GM18909 (cell line): ENCODE measurements at regions not wholly inside any gene's neighbourhood (a gene's known extent, or its start where the extent isn't known, plus 50 kb on each side); places are given as distances from the start of the nearest gene placed in this dataset.
"Not testable (repeated sequence)": the region's sequence is repeated elsewhere in the genome, so short reads cannot be mapped to it uniquely, and the experiment has no call there.

ENCODE experiments used
- ATAC-seq: cut with Tn5 transposase; IDR thresholded peaks from one replicate; pipeline ENCODE4 v1.9.1; 2021; ENCODE audit warnings: mild to moderate bottlenecking; ENCODE audit not compliant: unreplicated experiment, poor library complexity

DNA sequence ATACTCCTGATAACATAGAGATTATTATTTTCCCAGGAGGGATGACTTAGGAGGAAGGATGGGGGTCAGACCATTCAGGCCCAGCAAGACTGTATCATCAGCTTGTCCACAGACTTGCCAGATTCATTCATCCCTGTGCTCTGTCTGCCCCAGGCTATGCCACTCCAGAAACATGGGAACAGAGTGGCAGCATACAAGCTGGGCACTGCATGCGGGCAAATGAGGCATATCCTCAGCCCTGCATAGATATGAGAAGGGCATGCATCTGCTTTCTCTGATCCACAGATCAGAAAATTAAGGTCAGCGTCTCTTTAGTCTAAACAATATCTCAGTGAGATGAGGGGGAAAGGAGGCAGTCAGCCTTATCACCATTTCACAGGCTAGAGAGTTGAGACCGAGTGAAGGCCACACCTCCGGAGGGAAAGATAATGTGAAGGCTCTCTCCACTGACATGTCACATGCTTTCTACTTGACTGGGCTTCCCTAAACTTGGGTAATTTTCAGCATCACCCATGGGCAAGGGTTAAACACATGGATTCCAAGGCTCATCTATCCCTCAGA, 140.5 kb downstream of the TFAP2B start:
- no peak for ATAC-seq

GRCh38 chr6:50961611-50962010, 142.9 kb downstream of the TFAP2B start:
- ATAC-seq, result no peak

DNA sequence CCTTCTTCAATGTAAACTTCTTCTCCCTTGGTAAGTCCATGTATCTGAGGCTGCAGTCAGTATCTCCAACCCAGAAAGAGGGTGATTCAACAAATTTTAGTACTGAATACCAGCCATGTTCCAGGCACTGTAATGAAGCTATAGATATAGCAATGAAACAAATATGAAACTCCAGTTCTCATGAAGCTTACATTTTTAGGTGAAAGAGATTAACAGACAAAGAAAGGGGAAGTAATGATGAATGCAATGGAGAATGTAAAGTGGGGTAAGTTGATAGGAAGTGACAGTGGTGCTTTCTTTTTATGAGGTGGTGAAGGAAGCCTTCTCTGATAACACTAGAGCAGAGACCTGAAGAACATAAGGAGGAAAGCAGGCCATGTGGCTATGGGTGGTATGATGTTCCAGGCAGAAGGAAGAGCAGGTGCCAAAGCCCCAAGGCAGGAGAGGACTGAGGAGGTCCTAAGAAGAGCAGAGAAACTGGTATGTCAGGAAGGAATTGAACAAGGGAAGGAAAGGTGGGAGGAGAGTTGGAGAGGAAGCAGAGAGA, 143.6 kb downstream of the TFAP2B start:
- no peak for ATAC-seq

DNA sequence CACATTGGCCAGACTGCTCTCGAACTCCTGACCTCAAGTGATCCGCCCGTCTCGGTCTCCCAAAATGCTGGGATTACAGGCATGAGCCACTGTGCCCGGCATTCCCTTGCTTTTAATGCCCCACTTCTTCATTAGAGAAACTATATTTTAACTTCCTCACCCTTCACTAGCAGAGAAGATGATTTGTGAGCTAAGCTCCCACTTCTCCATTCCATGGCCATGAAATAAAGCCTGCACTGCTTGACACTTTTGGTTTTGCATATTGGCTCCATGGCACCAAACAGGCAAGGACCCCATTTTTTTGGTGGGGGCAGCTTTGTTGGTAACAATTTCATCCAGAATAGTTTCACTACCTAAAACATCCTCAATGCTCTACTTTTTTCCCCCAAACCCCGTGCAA, 145.3 kb downstream of the TFAP2B start:
- ATAC-seq, result no peak

GRCh38 chr6:50965495-50965894, 146.8 kb downstream of the TFAP2B start:
- no peak for ATAC-seq

DNA sequence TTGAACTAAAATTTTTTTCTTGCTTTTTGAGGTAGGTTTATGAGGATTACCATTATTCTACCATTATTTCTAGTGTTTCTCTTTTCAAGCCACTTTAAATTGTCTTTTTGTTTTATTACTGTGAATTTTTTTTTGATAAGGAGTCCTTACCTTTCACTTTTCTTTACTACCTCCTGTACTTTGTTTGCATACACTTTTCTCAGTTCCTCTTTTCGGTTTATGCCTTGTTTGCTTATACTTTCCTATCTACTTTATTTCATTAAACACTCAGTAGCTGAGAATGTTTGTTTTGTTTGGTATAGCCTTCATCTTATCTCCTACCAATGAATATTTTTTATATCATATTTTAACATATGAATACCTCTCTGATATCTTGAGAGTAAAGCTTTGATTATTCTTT, 147.9 kb downstream of the TFAP2B start:
- ATAC-seq, result peak; percentile 91

GRCh38 chr6:50966986-50967385, 148.3 kb downstream of the TFAP2B start:
- peak; percentile 69 for ATAC-seq

DNA sequence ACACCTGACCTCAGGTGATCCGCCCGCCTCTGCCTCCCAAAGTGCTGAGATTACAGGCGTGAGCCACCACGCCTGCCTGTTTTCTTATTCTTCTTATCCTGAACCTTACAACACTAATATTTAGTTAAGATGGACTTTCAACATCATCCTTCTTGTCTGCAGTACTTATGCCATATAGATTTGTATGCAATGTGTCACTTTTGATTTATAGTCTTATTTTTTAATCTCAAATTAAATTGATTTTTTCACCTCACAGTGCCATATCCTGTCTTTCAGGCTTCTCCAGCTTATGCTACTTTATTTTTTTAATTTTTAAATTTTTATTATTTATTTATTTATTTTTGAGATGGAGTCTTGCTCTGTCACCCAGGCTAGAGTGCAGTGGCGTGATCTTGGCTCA, 149.6 kb downstream of the TFAP2B start:
- ATAC-seq, result not testable (repeated sequence)

DNA sequence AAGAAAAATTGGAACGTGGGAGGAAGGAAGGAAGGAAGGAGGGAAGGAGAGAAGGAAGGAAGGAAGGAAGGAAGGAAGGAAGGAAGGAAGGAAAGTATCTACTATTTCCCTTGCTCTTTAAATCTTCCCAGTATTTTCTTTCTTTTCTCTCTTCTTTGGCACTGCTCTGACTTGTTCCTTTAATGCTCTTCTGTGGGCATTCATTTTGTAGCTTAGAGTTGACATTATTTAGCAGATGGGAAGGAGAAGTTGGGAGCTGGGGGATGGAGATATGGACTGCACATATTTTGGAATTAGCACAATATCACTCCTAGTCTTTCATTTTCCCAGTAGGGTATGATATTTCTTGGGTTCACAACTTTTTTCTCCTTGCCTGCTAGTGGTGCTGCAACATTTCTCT, 152.2 kb downstream of the TFAP2B start:
- ATAC-seq, result no peak

GRCh38 chr6:50973464-50973863, 154.8 kb downstream of the TFAP2B start:
- no peak for ATAC-seq

DNA sequence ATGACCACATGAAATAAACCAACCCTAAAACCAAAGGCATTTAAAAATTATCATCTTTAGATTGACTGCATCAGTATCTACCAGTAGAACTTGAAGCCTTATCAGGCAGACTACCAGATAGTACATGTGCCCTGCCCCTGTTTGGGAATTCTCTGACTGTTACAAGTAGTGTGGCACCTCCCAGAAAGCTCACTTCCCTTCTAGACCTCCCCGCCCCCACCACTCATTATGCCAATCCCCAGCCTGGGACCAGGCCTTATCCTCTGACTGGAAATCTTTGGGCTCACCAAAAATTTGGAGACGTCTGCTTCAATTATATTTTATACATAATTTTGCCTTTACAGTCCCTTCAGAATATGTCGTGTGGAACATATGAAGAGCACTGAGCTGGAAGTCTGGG, 155.6 kb downstream of the TFAP2B start:
- ATAC-seq, result no peak

GRCh38 chr6:50975216-50975615, 156.5 kb downstream of the TFAP2B start:
- no peak for ATAC-seq

DNA sequence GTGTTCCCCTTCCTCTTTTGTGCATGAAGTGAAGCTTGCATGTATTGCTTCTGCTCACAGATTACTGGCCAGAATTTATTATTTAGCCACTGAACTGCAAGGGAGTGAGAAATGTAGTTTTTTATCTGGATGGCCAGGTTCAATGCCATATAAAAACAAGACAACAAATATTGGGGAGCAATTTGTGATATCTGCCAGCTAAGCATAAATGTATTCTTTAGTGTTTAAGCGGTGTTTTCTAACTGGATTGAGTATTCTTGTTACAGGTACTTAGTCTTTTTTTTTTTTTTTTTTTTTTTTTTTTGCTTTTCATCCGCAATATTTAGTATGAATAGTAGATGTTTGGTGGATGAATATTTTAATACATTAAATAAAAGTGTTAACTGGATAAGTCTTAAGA, 158.2 kb downstream of the TFAP2B start:
- no peak for ATAC-seq

DNA sequence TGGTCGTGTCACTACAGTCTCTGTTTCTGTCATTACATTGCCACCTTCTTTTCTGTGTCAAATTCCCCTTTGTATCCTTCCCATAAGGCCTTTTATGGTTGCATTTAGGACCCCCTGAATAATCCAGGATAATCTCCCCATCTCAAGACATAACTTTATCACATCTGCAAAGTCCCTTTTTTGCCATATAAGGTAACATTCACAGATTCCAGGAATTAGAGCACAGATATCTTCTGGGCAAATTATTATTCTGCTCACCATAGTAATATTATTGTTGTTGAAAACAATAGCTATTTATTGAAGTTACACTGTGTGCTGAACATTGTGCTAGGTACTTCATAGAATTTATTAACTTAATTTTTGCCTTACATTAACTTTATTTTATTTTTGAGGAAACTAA, 159.1 kb downstream of the TFAP2B start:
- no peak for ATAC-seq

GRCh38 chr6:50978380-50979170, 159.9 kb downstream of the TFAP2B start:
- no peak for ATAC-seq

DNA sequence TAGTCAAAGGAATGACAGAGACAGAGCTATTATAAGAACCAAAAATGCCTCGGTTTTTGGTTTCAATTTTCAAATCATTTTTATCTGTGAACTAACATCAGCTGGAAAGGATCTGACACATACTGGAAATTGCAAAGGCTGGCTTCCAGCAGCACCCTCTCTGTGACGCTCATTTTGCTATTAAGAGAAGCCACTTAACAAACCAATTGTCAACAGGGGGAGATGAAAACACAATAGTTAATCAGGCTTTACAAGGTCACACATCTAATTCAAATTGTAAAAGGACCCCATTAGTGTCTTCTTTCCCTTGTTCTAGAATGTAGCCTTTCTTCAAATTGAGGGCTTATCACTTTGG, 160.5 kb downstream of the TFAP2B start:
- ATAC-seq, result no peak

- ATAC-seq, result no peak
These were observed 165.5 kb downstream of the TFAP2B start for GRCh38 chr6:50984135-50984534.

- no peak for ATAC-seq
These were observed 167.6 kb downstream of the TFAP2B start for GRCh38 chr6:50986319-50986718.

- no peak for ATAC-seq
These were observed 170.5 kb downstream of the TFAP2B start for GRCh38 chr6:50989123-50989522.

DNA sequence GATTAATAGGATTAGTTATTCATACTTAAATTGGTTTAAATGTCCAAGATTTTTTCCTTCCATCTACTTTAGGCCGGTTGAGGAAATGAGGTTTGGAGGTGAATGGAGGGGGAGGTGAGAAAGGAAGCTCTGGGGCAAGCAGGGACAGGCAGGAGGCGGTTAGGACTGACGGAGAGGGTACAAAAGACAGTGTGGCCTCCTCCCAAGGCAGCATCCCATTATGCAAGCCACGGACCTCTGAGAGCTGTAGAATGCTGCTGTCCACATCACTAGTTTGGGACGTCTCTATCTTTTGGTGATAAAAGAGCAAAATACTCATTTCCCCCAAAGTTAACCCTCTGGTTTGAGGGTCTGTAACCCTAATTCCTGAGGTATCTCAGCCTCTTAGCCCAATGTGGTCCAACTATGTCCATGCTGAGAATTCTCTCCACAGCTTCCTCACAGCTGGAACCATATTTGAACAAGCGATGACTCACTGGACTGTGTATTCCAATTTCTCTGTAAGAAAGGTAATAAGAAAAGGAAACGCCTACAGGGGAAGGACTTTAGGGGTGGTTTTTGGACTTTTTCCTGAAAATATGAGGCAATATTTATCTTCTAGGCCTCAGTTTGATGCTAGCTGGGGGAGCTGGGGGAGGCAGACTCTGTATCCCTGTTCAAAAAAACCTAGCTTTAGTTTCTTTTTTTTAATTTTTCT, 172.2 kb downstream of the TFAP2B start:
- ATAC-seq, result no peak

DNA sequence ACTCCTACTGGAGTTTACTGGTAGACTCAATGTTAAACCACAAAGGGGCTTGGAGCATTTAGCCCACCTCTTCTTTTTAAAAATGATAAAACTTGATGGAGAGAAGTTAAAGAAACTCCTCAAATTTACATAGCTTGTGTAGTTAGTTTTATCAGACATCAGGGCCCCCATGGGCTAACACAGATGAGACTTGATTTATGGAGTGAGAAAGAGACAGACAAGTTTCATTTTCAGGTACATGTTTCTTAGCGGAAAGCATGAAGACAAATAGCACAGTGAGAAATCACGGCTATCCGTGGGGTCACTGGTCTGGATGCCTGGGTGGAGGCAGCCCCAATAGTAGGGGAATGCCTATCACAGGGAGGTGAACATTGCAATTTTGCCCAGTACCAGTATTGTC, 173.6 kb downstream of the TFAP2B start:
- ATAC-seq, result no peak
